ENCODE measurements at regions not wholly inside any gene's neighbourhood (a gene's known extent, or its start where the extent isn't known, plus 50 kb on each side); places are given as distances from the start of the nearest gene placed in this dataset.

GRCh38 chr7:113000316-113001020 is 86.2 kb downstream of the GPR85 start:
- no peak for TF ChIP-seq POLR2AphosphoS5 (IDR thresholded peaks at IDR 0.05; ENCODE audit: low read depth, low read length)
- no peak for TF ChIP-seq TAF1 (IDR thresholded peaks at IDR 0.05; ENCODE audit: borderline replicate concordance, insufficient read depth, low read length)
